ENCODE measurements at regions not wholly inside any gene's neighbourhood (a gene's known extent, or its start where the extent isn't known, plus 50 kb on each side); places are given as distances from the start of the nearest gene placed in this dataset.

DNA sequence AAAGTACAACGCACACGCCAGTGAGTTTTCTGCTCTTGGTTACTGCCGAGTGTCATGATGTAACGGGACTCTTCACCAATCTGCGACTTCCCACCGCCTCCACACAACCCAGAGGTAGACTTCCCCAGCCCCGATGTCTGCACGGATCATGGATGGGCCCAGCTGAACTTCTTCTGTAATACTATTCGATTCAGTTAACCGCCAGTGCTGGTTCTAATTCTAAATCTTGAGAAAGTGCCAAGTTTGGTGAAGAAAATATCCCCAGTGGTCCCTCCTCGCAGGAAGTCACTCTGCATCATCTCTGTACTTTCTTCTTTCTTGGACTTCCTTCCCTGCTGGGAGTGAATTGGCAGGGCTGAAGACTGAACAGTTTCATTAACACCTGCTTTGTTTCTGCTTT lies 77.6 kb upstream of the SLC35F4 start:
- TF ChIP-seq MXI1 (IDR thresholded peaks at IDR 0.05; ENCODE audit: borderline replicate concordance, low read depth, low read length) (no peak), SMC3 (IDR thresholded peaks at IDR 0.05; ENCODE audit: low read depth, low read length) (no peak), BHLHE40 (IDR thresholded peaks at IDR 0.05; ENCODE audit: low read depth, low read length) (no peak), MAZ (IDR thresholded peaks at IDR 0.05; ENCODE audit: borderline replicate concordance, low read depth, low read length) (no peak), CEBPB (IDR thresholded peaks at IDR 0.05; ENCODE audit: low read depth, low read length) (no peak), POLR2A (IDR thresholded peaks at IDR 0.05; ENCODE audit: low read depth, low read length) (no peak), RFX5 (IDR thresholded peaks at IDR 0.05; ENCODE audit: low read depth, low read length) (no peak)
- TF ChIP-seq, protein P1, sequence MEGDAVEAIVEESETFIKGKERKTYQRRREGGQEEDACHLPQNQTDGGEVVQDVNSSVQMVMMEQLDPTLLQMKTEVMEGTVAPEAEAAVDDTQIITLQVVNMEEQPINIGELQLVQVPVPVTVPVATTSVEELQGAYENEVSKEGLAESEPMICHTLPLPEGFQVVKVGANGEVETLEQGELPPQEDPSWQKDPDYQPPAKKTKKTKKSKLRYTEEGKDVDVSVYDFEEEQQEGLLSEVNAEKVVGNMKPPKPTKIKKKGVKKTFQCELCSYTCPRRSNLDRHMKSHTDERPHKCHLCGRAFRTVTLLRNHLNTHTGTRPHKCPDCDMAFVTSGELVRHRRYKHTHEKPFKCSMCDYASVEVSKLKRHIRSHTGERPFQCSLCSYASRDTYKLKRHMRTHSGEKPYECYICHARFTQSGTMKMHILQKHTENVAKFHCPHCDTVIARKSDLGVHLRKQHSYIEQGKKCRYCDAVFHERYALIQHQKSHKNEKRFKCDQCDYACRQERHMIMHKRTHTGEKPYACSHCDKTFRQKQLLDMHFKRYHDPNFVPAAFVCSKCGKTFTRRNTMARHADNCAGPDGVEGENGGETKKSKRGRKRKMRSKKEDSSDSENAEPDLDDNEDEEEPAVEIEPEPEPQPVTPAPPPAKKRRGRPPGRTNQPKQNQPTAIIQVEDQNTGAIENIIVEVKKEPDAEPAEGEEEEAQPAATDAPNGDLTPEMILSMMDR (conservative IDR thresholded peaks at IDR 0.05; ENCODE audit: low read depth, low read length) = no peak
